HUDEP-2 (cell line): ENCODE measurements at regions not wholly inside any gene's neighbourhood (a gene's known extent, or its start where the extent isn't known, plus 50 kb on each side); places are given as distances from the start of the nearest gene placed in this dataset.
"Not testable (repeated sequence)": the region's sequence is repeated elsewhere in the genome, so short reads cannot be mapped to it uniquely, and the experiment has no call there.

Source experiments
- DNase-seq, 76 experiments: peaks; one replicate each; lab custom pipeline; 2025; ENCODE audit not compliant: unreplicated experiment in 76 of 76; lab: John Stamatoyannopoulos, UW

DNA sequence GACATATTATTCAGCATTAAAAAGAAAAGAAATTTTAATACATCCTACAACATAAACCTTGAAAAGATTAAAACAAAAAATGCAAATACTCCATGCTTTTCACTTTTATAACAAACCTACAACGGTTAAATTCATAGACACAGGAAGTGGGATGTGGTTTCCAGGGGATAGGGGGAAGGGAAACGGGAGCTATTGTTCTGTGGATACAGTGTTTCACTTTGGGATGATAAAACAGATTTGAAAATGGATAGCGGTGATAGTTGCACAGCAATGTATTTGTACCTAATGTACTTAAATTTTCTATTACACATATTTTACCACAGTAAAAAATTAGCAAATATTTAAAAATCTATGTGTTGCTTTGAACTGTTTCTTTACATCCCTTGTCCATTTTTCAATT lies 368.0 kb downstream of the CDY2B start:
- DNase-seq = not testable (repeated sequence)

- not testable (repeated sequence) for DNase-seq
These were observed 368.5 kb downstream of the CDY2B start for GRCh38 chrY:17511476-17511875.

DNA sequence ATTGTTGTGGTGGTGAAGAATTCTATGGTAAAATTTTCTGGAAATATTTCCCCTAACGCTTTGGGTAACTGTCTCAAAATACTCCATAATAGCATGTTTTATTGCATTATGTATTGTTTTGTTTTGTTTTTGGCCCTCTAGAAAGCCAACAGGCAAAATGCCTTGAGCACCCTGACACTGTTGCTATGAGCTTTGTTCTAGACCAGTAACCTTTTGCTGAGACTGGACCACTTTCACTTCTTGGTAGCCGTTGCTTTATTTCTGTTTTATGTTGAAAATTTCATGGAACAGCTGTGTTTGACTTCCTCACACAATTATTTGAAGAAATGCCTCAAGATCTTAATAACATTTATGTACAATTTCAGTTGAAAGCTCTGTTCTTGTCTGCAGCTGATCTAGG lies 374.2 kb downstream of the CDY2B start:
- not testable (repeated sequence) for DNase-seq

DNA sequence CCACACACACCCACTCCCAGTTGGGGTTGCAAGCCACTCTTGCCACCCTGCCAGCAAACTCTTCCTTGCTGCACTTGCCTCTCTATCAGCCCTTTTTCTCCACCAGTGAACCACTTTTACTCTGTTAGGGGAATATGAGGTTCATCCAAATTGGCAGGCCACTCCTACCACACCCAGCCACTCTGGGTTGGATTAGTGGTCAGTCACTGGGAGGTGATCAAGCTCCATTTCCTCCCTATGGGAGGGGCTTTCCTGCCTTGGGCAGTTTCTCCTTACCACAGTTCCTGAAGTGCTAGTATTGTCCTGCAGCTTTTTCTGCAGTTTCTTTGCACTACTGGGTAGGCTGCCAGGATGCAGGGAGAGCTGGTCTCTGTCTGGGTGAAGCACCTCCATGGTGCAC lies 395.3 kb downstream of the CDY2B start:
- DNase-seq = not testable (repeated sequence)

DNA sequence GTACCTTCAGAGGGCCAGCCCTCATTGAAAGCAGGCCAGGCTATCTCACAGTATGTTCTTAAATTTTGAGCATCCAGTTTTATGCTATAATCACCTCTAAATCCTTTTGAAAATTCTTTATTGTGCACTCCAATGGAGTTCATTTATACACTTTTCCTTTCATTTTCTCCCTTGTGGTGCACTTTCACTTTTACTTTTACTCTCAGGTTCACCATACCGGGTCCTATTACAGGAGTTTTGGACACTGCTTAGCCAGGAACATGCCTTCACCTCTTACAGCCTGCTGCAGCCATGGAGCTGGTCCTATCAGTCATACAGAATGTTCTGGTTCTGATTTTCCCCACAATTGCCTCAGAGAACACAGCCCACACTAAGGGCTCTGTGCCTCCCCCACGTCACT lies 395.9 kb downstream of the CDY2B start:
- not testable (repeated sequence) for DNase-seq

- DNase-seq = not testable (repeated sequence)
These were observed 398.5 kb downstream of the CDY2B start for GRCh38 chrY:17481389-17482022.

GRCh38 chrY:17472068-17472467 lies 408.0 kb downstream of the CDY2B start:
- DNase-seq = not testable (repeated sequence)

GRCh38 chrY:17459753-17460152 lies 420.3 kb downstream of the CDY2B start:
- not testable (repeated sequence) for DNase-seq

GRCh38 chrY:17430570-17431166 lies 449.4 kb downstream of the CDY2B start:
- DNase-seq = peak in 6 of 76 experiments; percentile 0 to 3 (median 0)

DNA sequence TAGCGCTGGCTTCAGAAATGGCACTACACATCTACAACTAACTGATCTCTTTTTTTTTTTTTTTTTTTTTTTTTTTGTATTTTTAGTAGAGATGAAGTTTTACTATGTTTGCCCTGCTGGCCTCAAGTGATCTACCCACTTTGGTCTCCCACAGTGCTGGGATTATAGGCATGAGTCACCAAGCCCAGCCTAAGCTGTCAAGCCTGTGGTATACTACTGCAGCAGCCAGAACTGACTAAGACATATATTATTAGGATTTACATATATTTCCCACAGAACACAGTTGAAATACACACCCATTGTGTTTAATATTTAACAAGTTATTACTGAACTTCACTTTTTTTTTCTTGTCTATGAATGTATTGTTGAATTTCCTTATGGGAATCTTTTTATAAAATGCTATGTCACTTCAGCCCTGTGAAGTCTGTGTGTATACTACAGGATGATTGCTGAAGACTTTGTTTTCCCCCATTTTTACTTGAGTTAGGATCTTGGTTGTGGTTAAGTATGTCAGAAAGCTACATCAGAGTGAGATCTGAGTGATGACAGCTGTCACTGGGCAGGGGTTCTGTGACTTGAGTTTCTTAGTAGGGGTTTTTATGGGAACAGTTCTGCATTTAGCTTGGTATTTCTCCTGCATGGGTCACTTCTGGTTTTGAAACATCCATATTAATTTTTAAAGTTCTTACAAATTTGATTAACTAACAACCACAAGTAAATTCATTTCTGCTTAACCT lies 481.5 kb downstream of the CDY2B start:
- no peak for DNase-seq

GRCh38 chrY:17397659-17398058 lies 482.4 kb downstream of the CDY2B start:
- DNase-seq = no peak

DNA sequence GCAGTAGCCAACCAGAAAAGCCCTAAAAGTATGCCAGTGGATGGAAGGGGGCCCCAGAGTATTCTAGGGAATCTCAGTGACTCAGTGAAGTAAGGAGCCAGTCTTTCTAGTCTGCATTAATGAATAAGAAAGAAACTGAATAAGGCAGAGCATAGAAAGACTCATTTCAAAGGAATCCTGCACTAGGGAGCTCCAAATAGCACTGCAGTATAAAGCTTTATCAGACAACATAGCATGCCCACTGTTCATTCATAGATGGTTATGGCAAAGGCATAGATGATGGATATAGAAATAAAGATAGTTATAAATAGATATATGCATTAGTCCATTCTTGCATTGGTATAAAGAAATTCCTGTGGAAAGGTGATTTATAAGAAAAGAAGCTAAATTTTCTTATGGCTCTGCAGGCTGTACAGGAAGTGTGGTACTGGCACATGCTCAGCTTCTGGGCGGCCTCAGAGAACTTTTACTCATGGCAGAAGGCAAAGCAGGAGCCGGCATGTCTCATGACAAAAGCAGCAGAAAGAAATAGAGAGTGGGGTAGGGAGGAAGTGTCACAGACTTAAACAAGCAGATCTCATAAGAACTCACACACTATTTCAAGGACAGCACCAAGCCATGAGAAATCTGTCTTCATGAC lies 498.5 kb downstream of the CDY2B start:
- no peak for DNase-seq

GRCh38 chrY:17378326-17378725 lies 501.7 kb downstream of the CDY2B start:
- DNase-seq = no peak

DNA sequence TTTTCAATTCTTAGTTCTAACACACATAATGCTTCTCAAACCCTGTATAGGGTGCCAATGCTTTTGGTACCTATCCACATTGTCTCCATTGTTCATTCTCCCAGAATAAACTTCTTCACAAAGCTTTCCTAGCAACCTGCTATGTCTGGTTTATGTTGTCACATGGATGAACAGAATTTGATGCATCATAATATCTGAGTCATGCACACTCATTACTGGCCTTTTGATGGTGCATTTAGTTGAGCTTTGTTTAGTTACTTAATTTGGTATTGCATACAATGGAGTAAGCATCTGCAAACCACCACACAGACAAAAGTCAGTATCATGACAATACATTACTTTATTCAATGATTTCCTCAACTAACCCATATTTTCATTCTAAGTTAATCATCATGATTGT lies 511.6 kb downstream of the CDY2B start:
- no peak for DNase-seq

DNA sequence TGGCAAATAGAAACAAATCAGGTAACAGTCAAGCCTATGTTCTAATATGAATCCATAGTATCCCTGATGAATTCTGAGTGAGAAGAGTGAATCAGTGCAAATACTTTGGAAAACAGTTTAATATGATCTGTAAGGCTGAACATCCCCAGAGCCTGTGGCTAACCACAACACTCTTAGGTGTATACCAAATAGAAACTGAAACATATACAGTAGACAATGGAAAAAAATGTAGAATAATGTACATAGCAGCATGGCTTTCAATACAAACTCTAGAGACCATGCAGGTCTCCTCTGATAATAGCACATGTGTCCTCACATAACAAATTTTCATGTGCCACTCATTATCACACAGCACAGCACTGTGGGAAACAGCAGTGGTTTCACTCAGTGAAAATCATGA lies 513.6 kb downstream of the CDY2B start:
- DNase-seq = no peak

GRCh38 chrY:17339028-17339427 lies 541.0 kb downstream of the CDY2B start:
- DNase-seq = no peak

GRCh38 chrY:17330733-17331132 lies 549.3 kb downstream of the CDY2B start:
- no peak for DNase-seq

- no peak for DNase-seq
These were observed 560.1 kb downstream of the CDY2B start for GRCh38 chrY:17319916-17320315.

DNA sequence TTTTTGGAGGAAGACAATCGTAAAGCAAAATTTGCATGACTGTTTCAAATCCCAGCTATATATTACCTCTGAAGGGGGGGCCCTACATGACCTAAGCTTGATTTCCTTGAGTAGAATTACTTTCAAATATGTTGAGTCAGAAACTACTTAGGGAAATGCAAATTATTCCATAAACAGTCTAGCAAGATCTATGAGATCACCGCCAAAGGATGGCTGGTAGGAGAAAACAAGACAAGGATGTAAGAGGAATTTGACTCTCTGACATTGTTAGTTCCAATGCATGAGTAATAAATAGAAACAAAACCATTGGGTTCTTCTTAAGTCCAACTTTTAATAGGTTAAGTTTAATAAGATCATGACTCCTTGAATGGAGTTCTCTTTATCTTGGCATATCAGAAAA lies 561.4 kb downstream of the CDY2B start:
- DNase-seq = no peak

DNA sequence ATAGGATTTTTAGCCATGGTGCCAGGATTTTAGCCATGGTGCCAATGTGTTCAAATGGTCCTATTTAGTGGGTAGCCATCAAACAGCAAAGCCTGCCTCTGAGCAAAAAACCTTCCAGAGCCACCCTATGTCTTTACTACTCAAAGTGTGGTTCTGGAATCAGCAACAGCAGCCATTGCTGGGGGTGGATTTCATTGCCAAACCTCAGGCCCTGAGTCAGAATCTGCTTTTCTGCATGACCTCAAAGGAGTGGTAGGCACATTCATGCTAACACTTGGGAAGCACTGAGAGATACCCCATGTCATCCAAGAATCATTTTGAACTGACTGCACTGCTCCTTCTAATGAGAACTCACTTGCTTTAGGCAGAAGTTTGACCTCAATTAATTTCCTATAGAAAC lies 603.0 kb downstream of the CDY2B start:
- DNase-seq = no peak

DNA sequence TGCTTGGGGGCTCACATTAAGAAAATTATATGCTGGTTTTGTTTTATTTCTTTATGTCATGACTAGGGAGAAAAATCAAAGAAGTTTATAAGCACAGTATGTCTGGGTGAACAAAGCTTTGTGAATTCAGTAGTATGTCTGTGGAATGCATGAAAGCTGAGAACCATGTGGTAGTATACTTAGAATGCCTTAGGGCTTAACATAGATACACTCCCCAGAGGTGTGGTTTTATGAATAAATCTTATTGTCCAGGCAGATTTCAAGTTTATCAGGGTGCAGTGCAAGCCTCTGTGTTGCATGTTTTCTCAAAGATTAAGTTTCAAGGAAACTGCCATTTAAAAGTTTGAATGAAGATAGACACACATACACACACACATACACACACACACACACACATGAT lies 620.5 kb downstream of the CDY2B start:
- DNase-seq = no peak
